AG09309 (cell line): ENCODE measurements at regions not wholly inside any gene's neighbourhood (a gene's known extent, or its start where the extent isn't known, plus 50 kb on each side); places are given as distances from the start of the nearest gene placed in this dataset.

Experiments used
- DNase-seq: peaks from one replicate; pipeline ENCODE4 v3.0.0-alpha.2; 2010; ENCODE audit warnings: low read depth
- H3K4me3 ChIP-seq: 2 replicates; pipeline ENCODE4 v1.5.1; 2011; ENCODE audit warnings: mild to moderate bottlenecking, low read depth, low read length, moderate library complexity; ENCODE audit not compliant: control insufficient read depth
- CTCF ChIP-seq: IDR thresholded peaks from 2 replicates; pipeline ENCODE4 v1.5.1; 2011; ENCODE audit warnings: mild to moderate bottlenecking, low read depth, low read length, inconsistent platforms; ENCODE audit not compliant: insufficient read depth, control insufficient read depth; ENCODE audit errors: missing control alignments

GRCh38 chr3:182393830-182394367 lies 399.4 kb upstream of the ATP11B start:
- DNase-seq, result no peak
- H3K4me3 ChIP-seq, result no peak overlapping the region
- TF ChIP-seq CTCF, result no peak

GRCh38 chr3:182397164-182397563 lies 396.1 kb upstream of the ATP11B start:
- TF ChIP-seq CTCF, result no peak
- no peak overlapping the region for H3K4me3 ChIP-seq
- DNase-seq, result no peak

- TF ChIP-seq CTCF, result no peak
- no peak for DNase-seq
- H3K4me3 ChIP-seq, result no peak overlapping the region
Measured at GRCh38 chr3:182399978-182400737, 393.1 kb upstream of the ATP11B start.

GRCh38 chr3:182400838-182401237 lies 392.5 kb upstream of the ATP11B start:
- DNase-seq, result no peak
- no peak for TF ChIP-seq CTCF
- H3K4me3 ChIP-seq, result no peak overlapping the region

- DNase-seq, result no peak
- TF ChIP-seq CTCF, result no peak
- no peak overlapping the region for H3K4me3 ChIP-seq
Measured at GRCh38 chr3:182404031-182404430, 389.3 kb upstream of the ATP11B start.

- TF ChIP-seq CTCF, result no peak
- no peak for DNase-seq
- H3K4me3 ChIP-seq, result no peak overlapping the region
Measured at GRCh38 chr3:182405759-182406158, 387.5 kb upstream of the ATP11B start.
